ENCODE measurements at regions not wholly inside any gene's neighbourhood (a gene's known extent, or its start where the extent isn't known, plus 50 kb on each side); places are given as distances from the start of the nearest gene placed in this dataset.
"Not testable (repeated sequence)": the region's sequence is repeated elsewhere in the genome, so short reads cannot be mapped to it uniquely, and the experiment has no call there.

DNA sequence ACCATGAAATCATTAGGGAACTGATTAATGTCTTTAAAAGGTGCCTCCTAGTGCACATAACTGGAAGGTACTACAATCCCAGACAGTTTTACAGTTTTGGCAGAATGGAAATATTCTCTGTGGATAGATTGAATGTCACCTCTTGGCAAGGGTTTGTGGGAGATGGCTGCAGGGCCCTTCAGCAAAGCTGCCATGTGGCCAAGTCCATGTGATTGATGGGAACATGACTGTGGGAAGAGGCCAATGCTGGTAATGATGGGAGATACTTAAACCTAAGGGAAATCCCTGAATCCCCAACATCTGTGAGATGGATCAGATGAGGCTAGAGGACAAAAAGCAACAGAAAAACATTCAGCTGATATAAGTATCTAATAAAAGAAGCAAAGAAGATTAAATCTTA, 493.7 kb downstream of the MAGEE1 start (continued):
- TF ChIP-seq HOXA7 (CRISPR knock-in tag; IDR thresholded peaks at IDR 0.05; ENCODE audit: borderline replicate concordance) (no peak), ZNF311 (tag by site-specific recombination; IDR thresholded peaks at IDR 0.05; ENCODE audit: borderline replicate concordance) (no peak), ZNF585B (tag by site-specific recombination; IDR thresholded peaks at IDR 0.05) (no peak), FEZF1 (tag by site-specific recombination; IDR thresholded peaks at IDR 0.05) (no peak), ZNF19 (tag by site-specific recombination; IDR thresholded peaks at IDR 0.05; ENCODE audit: low read depth) (no peak)

DNA sequence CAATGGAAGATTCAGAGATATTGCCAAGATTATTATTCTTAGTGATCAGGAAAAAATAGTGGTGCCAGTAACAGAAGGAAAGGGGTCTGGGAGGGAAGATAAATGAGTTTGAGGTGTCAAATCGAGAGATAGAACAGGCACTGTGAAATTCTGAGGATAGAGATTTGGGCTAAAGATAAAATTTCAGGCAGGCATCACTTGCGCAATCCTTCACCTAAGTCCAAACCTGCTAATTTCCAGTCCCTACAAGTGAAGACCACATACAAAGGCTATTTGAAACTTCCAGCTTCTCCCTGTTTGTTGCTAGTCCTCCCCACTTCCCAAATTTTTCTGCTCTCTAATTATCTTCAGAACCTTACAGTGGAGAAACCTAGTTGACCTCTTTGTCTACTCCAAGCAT, 494.6 kb downstream of the MAGEE1 start:
- TF ChIP-seq GLI4 (tag by site-specific recombination; IDR thresholded peaks at IDR 0.05) (no peak), ZNF610 (tag by site-specific recombination; IDR thresholded peaks at IDR 0.05; ENCODE audit: borderline replicate concordance) (no peak), ZNF701 (tag by site-specific recombination; IDR thresholded peaks at IDR 0.05) (no peak), ZNF311 (tag by site-specific recombination; IDR thresholded peaks at IDR 0.05; ENCODE audit: borderline replicate concordance) (no peak), ZNF19 (tag by site-specific recombination; IDR thresholded peaks at IDR 0.05; ENCODE audit: low read depth) (no peak), ZBTB8A (tag by site-specific recombination; IDR thresholded peaks at IDR 0.05) (no peak), MZF1 (tag by site-specific recombination; IDR thresholded peaks at IDR 0.05; ENCODE audit: borderline replicate concordance) (no peak), ZSCAN16 (tag by site-specific recombination; IDR thresholded peaks at IDR 0.05) (no peak), FEZF1 (tag by site-specific recombination; IDR thresholded peaks at IDR 0.05) (no peak), ZNF658 (tag by site-specific recombination; IDR thresholded peaks at IDR 0.05) (no peak), ZNF416 (tag by site-specific recombination; IDR thresholded peaks at IDR 0.05) (no peak), ZNF510 (tag by site-specific recombination; IDR thresholded peaks at IDR 0.05; ENCODE audit: insufficient replicate concordance) (no peak), ZNF223 (tag by site-specific recombination; IDR thresholded peaks at IDR 0.05) (no peak), SP2 (tag by site-specific recombination; IDR thresholded peaks at IDR 0.05) (no peak), ZNF354C (tag by site-specific recombination; IDR thresholded peaks at IDR 0.05; ENCODE audit: borderline replicate concordance, low read depth) (no peak), ZNF555 (tag by site-specific recombination; conservative IDR thresholded peaks at IDR 0.05) (no peak)
- TF ChIP-seq, protein P1, sequence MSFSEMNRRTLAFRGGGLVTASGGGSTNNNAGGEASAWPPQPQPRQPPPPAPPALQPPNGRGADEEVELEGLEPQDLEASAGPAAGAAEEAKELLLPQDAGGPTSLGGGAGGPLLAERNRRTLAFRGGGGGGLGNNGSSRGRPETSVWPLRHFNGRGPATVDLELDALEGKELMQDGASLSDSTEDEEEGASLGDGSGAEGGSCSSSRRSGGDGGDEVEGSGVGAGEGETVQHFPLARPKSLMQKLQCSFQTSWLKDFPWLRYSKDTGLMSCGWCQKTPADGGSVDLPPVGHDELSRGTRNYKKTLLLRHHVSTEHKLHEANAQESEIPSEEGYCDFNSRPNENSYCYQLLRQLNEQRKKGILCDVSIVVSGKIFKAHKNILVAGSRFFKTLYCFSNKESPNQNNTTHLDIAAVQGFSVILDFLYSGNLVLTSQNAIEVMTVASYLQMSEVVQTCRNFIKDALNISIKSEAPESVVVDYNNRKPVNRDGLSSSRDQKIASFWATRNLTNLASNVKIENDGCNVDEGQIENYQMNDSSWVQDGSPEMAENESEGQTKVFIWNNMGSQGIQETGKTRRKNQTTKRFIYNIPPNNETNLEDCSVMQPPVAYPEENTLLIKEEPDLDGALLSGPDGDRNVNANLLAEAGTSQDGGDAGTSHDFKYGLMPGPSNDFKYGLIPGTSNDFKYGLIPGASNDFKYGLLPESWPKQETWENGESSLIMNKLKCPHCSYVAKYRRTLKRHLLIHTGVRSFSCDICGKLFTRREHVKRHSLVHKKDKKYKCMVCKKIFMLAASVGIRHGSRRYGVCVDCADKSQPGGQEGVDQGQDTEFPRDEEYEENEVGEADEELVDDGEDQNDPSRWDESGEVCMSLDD (tag by site-specific recombination; IDR thresholded peaks at IDR 0.05), result no peak
- TF ChIP-seq, protein P2, sequence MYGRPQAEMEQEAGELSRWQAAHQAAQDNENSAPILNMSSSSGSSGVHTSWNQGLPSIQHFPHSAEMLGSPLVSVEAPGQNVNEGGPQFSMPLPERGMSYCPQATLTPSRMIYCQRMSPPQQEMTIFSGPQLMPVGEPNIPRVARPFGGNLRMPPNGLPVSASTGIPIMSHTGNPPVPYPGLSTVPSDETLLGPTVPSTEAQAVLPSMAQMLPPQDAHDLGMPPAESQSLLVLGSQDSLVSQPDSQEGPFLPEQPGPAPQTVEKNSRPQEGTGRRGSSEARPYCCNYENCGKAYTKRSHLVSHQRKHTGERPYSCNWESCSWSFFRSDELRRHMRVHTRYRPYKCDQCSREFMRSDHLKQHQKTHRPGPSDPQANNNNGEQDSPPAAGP (tag by site-specific recombination; IDR thresholded peaks at IDR 0.05), result no peak
- CTCF ChIA-PET, result no interaction called here
- H3K4me3 ChIP-seq (ENCODE audit: low read depth, low read length), result no peak overlapping the region
- no peak overlapping the region for H3K27ac ChIP-seq (ENCODE audit: extremely low read depth, low read depth, low read length)
- no peaks in the 10 kb centered on the region for H3K36me3 ChIP-seq (ENCODE audit: control insufficient read depth in 2 of 2, insufficient read depth in 1 of 2, low read length in 2 of 2)
- POLR2A ChIA-PET, result no interaction called here
- H3K9me3 ChIP-seq (ENCODE audit: control insufficient read depth, insufficient read depth, low read depth, low read length), result no peaks in the 10 kb centered on the region
- H3K4me1 ChIP-seq (ENCODE audit: control insufficient read depth, insufficient read depth, low read length), result no peaks in the 10 kb centered on the region

DNA sequence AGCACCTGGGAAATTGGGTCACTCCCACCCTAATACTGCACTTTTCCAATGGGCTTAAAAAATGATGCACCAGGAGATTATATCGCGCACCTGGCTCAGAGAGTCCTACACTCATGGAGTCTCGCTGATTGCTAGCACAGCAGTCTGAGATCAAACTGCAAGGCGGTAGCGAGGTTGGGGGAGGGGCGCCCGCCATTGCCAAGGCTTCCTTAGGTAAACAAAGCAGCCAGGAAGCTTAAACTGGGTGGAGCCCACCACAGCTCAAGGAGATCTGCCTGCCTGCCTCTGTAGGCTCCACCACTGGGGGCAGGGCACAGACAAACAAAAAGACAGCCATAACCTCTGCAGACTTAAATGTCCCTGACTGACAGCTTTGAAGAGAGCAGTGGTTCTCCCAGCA, 497.1 kb downstream of the MAGEE1 start:
- POLR2A ChIA-PET, CTCF ChIA-PET: not testable (repeated sequence)

More for the DNA sequence above, 497.1 kb downstream of the MAGEE1 start:
- H3K4me1 ChIP-seq (ENCODE audit: control insufficient read depth, insufficient read depth, low read length); H3K27ac ChIP-seq (ENCODE audit: extremely low read depth, low read depth, low read length); H3K9me3 ChIP-seq (ENCODE audit: control insufficient read depth, insufficient read depth, low read depth, low read length); H3K36me3 ChIP-seq (ENCODE audit: control insufficient read depth in 2 of 2, insufficient read depth in 1 of 2, low read length in 2 of 2); H3K4me3 ChIP-seq (ENCODE audit: low read depth, low read length): not testable (repeated sequence)
